Activated CD4-positive, CD25-positive, alpha-beta regulatory T cell treated with anti-CD3 and anti-CD28 coated beads, Interleukin-2, amount 50 U/mL, for 24 hours (primary cell): ENCODE measurements at regions not wholly inside any gene's neighbourhood (a gene's known extent, or its start where the extent isn't known, plus 50 kb on each side); places are given as distances from the start of the nearest gene placed in this dataset.

Experiments used
- ATAC-seq, 2 donors: fragments of 150-1000 bp; cut with Tn5 transposase; one replicate each; pipeline ENCODE4 v1.10.0; 2021; ENCODE audit warnings: mild to moderate bottlenecking in 1 of 2, moderate library complexity in 1 of 2

GRCh38 chrY:21174697-21175463 lies 336.3 kb upstream of the RBMY1B start:
- ATAC-seq, result peak; percentile 35 to 58

DNA sequence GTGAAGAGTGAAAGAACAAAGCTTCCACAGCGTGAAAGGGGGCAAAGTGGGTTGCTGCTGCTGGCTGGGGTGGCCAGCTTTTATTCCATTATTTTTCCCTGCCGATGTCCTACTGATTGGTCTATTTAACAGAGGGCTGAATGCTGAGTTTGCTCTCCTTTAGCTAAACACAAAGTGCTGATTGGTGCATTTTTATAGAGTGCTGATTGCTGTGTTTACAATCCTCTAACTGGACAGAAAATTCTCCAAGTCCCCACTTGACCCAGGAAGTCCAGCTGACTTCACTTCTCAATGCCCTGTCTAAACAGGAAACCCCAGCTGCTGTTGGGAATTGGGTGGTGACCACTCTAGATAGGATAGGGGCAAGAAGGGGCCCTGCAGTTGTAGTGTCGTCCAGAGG lies 335.6 kb upstream of the RBMY1B start:
- ATAC-seq, result no peak

- no peak for ATAC-seq
These were observed 333.8 kb upstream of the RBMY1B start for GRCh38 chrY:21177306-21177800.

DNA sequence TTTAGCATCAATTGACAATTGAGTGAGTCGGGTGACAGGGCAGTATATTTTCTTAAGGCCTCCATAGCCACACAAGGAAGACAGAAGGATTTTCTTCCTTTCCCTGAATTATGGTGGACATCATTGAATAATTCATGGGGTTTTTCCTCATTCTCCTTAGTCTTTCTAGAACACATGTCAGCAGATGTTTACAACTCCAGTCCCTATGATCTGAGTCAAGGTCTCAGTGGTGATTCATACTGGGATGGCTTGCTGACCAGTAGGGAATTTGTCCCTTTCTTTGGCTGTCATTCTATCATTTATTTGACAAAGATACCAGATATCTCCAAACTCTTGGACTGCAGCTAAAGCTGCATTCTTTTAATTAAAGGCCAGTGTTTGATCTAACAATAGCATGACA lies 332.9 kb upstream of the RBMY1B start:
- no peak for ATAC-seq

GRCh38 chrY:21180921-21181320 lies 330.2 kb upstream of the RBMY1B start:
- peak; percentile 88 to 95 for ATAC-seq

- ATAC-seq, result no peak
These were observed 326.9 kb upstream of the RBMY1B start for GRCh38 chrY:21184271-21184670.

- ATAC-seq, result no peak
These were observed 325.6 kb upstream of the RBMY1B start for GRCh38 chrY:21185419-21186105.

DNA sequence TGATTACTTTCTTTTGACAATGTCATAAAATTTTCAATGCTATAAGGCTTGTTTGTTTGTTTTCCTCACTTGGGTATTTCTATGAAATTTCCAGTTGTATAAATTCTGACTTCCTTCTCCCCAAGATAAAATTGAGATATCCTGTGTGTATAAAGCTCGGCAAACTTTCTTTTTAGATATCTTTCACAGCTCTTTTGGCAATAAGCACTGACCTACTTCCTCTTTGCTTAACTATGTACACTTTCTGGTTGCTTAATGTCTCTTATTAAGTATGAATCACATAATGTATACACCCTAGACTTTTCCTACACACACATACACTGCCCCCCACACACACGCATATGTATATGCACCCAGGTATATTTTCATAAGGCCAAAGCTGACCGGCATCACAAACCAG lies 318.4 kb upstream of the RBMY1B start:
- no peak for ATAC-seq

DNA sequence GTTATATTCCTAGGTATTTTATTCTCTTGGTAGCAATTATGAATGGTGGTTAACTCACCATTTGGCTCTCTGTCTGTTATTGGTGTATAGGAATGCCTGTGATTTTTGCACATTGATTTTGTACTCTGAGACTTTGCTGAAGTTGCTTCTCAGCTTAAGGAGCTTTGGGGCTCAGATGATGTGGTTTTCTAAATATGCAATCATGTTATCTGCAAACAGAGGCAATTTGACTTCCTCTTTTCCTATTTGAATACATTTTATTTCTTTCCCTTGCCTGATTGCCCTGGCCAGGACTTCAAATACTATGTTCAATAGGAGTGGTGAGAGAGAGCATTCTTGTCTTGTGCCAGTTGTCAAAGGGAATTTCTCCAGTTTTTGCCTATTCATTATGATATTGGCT lies 310.9 kb upstream of the RBMY1B start:
- ATAC-seq, result no peak

DNA sequence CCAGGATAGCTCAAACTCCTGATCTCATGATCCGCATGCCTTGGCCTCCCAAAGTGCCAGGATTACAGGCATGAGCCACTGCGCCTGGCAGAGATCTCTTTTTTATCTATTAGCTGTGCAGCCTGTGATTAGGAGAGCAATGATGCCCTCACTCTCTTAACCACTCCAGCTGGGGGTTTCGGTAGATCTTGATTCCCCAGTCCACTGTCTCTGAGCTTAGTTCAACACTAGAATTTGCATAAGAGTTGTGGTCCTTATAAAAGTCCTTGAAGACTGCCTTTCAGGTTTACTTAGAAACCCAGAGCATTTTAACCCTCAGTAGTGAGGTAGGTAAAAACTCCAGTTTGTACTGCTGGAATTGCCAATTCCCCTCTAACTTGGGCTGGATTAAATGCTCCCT lies 283.3 kb upstream of the RBMY1B start:
- ATAC-seq, result no peak

DNA sequence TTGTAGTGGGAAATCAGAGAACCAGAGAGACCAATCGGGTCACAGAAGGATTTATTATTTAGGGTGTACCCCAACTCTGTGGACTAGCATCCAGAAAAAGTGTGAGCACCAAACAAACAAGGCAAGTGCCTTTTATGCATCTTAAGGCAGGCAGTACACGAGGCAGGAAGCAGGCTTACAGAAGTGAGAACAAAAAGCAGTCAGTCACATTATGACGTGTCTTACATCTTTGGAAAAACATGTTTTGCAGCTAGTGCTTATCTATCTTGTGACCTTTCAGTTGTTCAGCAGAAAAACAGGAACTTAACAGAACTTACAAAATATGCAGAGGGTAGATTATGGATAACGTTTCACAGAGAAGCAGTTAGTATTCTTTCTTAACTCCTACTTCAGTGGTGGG lies 270.9 kb upstream of the RBMY1B start:
- peak; percentile 87 to 93 for ATAC-seq

DNA sequence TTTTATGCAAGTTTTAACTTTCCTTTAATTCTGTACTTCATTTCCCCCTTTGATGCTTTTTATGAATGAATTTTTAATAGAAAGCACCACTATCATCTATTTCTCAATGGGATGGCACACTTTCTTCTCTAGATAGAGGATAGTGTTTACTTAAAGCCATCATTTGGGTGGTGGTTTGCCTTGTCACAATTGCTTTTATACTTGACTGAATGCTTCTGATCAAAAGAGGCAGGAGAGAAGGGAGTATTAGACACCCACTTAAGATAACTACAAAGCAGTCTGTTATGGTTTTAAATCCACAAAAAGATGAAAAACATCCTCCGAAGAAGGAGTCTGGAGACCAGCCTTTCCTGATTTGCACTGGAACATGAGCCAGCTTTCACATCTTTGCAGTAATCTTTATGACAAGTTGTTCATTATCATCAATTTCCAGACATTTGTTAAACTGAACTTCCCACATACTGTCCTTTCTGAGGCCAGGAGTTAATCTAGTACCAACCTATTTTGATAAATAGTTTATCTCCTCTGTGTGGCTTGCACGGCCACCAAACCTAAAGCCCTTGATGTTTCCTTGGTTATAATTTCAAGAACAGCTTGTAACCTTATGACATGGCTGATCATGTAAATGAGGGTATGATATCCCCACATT lies 270.4 kb upstream of the RBMY1B start:
- ATAC-seq, result no peak

GRCh38 chrY:21242793-21243192 lies 268.3 kb upstream of the RBMY1B start:
- peak in 1 of 2 donors; percentile 20 for ATAC-seq

GRCh38 chrY:21246780-21247179 lies 264.4 kb upstream of the RBMY1B start:
- no peak for ATAC-seq

DNA sequence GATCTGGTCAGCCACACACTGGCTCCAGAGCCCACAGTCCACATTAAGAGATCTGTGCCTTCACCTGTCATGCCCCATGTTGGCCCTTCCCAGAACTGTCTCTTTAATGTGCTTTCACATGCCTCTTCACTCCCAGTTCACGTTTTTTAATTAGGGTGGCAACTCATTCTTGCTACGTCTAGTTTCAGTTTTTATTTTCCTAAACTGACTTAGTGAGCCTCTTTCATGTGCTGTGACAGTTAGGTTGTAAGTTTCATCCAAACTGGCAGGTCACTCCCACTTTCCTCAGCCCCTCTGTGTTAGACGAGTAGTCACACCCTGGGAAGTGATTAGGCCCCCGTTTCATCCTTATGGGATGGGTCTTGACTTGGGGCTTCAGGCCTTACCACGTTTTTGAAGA lies 262.5 kb upstream of the RBMY1B start:
- ATAC-seq, result peak; percentile 51 to 59

GRCh38 chrY:21253455-21254248 lies 257.5 kb upstream of the RBMY1B start:
- ATAC-seq, result no peak

DNA sequence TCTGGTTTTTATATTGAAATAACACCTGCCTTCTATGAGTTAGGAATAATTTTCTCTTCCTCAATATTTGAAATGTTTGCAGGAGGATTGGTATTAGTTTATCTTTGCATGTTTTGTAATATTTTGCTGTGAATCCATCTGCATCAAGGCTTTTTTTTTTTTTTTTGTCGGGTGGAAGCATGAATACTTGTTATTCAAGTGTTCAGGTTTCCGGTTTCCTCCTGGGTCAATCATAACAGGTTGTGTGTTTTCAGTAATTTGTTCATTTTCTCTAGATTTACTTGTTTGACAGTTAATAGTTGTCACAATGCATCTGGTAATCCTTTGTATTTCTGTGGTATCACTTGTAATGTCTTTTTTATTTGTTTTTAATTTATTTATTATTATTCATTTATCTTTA lies 256.7 kb upstream of the RBMY1B start:
- no peak for ATAC-seq

DNA sequence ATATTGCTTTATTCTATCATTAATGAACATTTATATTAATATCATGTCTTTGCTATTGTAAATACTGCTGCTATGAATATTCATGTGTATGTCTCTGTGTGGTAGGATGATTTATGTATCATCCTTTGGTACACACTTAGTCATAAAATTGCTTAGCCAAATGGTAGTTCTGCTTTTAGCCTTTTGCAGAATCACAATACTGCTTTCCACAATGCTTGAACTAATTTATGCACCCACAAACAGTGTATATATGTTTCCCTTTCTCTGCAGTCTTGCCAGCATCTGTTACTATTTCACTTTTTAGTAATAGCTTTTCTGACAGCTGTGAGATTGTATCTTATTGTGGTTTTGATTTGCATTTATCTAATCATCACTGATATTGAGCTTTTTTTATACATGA lies 254.3 kb upstream of the RBMY1B start:
- ATAC-seq, result peak; percentile 77 to 82

DNA sequence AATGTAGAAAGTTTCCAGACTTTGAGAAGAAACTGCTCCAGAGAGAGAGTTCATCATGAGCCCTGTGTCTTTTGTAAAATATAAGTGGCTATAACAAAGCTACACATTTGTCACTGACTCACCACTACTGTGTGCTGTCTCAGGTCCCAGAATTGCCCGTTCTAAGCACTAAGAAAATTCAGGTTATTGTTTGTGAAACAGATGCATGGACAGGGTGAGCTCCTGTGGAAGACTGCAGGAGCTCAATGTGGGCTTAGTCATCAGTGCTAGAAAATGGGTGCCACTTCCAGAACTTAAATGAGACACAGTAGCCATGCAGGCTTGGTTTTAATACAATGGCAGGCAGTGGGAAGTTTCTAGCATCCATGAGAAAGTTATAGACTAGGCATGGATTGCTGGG lies 251.4 kb upstream of the RBMY1B start:
- ATAC-seq, result peak; percentile 9 to 36

GRCh38 chrY:21260325-21260724 lies 250.8 kb upstream of the RBMY1B start:
- ATAC-seq, result peak in 1 of 2 donors; percentile 16

GRCh38 chrY:21261158-21261557 lies 250.0 kb upstream of the RBMY1B start:
- no peak for ATAC-seq

DNA sequence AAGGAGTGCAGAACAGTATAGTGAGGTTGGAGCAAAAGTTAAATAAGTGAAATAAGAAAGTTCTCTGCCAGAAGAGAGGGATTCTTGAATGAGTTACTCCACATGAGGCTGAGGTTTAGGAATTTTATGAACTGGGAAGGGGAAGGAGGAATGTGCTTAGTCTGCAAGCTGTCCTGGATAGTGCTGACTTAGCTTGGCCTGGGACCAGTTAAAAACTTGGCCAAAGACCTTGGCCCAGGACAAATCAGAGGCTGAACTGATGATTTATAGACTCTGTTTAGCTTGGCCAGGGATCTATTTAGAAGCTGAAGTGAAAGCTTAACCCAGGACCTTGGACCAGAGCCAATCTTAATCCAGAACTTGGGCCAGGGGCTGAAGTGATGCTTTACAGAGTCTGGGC lies 244.4 kb upstream of the RBMY1B start:
- ATAC-seq, result no peak

- no peak for ATAC-seq
These were observed 244.0 kb upstream of the RBMY1B start for GRCh38 chrY:21267164-21267563.
